ENCODE measurements at regions not wholly inside any gene's neighbourhood (a gene's known extent, or its start where the extent isn't known, plus 50 kb on each side); places are given as distances from the start of the nearest gene placed in this dataset.
"Not testable (repeated sequence)": the region's sequence is repeated elsewhere in the genome, so short reads cannot be mapped to it uniquely, and the experiment has no call there.

DNA sequence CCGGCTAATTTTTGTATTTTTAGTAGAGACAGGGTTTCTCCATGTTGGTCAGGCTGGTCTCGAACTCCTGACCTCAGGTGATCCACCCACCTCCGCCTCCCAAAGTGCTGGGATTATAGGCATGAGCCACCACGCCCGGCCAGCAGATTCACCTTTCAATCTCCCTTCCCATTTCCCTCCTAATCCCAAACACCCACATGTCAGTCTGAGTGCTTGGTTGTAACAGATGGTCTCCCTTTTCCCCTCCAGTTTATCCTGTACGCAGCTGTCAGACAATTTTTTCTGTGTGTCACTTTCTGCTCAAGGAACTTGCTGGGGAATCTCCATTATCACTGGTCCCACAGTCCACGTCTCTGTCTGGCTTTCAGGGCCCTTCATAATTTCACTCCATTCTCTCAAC is 64.9 kb upstream of the COX20 start:
- not testable (repeated sequence) for TF ChIP-seq CTCF (conservative IDR thresholded peaks at IDR 0.05; ENCODE audit: low read depth, low read length); RFX5 (IDR thresholded peaks at IDR 0.05; ENCODE audit: low read depth, low read length); MAFK (IDR thresholded peaks at IDR 0.05; ENCODE audit: low read depth, low read length); MAZ (IDR thresholded peaks at IDR 0.05; ENCODE audit: borderline replicate concordance, low read depth, low read length); USF2 (IDR thresholded peaks at IDR 0.05; ENCODE audit: low read depth, low read length); SMC3 (IDR thresholded peaks at IDR 0.05; ENCODE audit: low read depth, low read length)

All from IMR-90 (cell line).